ENCODE measurements at regions not wholly inside any gene's neighbourhood (a gene's known extent, or its start where the extent isn't known, plus 50 kb on each side); places are given as distances from the start of the nearest gene placed in this dataset.
"Not testable (repeated sequence)": the region's sequence is repeated elsewhere in the genome, so short reads cannot be mapped to it uniquely, and the experiment has no call there.

DNA sequence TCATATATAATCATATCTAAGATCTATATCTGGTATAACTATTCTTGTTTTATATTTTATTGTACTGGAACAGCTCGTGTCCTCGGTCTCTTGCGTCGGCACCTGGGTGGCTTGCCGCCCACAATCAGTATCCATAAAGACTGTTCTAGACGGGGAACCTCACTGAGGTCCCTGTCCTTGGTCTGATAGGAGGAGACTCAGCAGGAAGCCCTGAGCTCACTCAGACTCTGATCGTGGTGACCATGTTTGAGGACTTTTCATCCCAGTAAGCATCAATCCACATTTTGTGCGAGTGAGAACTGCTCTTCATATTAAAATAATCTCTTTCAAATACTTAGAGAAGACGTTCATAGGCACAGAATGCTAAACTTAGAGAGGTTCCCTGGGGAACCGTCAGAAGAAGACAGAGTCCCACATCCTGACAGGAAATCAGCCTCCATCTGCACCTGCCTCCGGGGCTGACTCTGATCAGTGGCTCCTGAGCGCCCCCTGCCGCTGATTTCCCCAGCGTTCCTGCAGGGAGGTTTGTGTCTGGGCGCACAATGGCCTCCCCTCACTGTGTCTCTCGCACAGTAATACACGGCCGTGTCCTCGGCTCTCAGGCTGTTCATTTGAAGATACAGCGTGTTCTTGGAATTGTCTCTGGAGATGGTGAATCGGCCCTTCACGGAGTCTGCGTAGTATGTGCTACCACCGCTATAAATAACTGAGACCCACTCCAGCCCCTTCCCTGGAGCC is 1065.9 kb downstream of the TMEM121 start:
- TF ChIP-seq, protein P1, sequence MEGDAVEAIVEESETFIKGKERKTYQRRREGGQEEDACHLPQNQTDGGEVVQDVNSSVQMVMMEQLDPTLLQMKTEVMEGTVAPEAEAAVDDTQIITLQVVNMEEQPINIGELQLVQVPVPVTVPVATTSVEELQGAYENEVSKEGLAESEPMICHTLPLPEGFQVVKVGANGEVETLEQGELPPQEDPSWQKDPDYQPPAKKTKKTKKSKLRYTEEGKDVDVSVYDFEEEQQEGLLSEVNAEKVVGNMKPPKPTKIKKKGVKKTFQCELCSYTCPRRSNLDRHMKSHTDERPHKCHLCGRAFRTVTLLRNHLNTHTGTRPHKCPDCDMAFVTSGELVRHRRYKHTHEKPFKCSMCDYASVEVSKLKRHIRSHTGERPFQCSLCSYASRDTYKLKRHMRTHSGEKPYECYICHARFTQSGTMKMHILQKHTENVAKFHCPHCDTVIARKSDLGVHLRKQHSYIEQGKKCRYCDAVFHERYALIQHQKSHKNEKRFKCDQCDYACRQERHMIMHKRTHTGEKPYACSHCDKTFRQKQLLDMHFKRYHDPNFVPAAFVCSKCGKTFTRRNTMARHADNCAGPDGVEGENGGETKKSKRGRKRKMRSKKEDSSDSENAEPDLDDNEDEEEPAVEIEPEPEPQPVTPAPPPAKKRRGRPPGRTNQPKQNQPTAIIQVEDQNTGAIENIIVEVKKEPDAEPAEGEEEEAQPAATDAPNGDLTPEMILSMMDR (IDR thresholded peaks at IDR 0.05; ENCODE audit: insufficient read depth, low read length) = not testable (repeated sequence)
- not testable (repeated sequence) for TF ChIP-seq POLR2AphosphoS5, GABPA (IDR thresholded peaks at IDR 0.05; ENCODE audit: low read depth)
